Ovary (tissue), 3 donors: ENCODE measurements at regions not wholly inside any gene's neighbourhood (a gene's known extent, or its start where the extent isn't known, plus 50 kb on each side); places are given as distances from the start of the nearest gene placed in this dataset.

Source experiments
- CTCF ChIP-seq, 3 donors: fragments of 450-650 bp in 2 of 3; fragments of 200-600 bp in 1 of 3; IDR thresholded peaks; one replicate each; pipeline versions ENCODE4 v1.5.1 to v1.8.0; 2016 to 2022; ENCODE audit warnings: antibody characterized with exemption in 3 of 3, mild to moderate bottlenecking in 1 of 3
- POLR2A ChIP-seq: fragments of 450-650 bp; IDR thresholded peaks from one replicate; pipeline ENCODE4 v1.6.1; 2017; ENCODE audit warnings: antibody characterized with exemption, mild to moderate bottlenecking, moderate library complexity
- donor health status: DM: no; HTN: no; CAD: no.

- TF ChIP-seq POLR2A (no peak), CTCF (IDR thresholded peaks at IDR 0.05) (no peak)
These were observed 655.8 kb upstream of the EEF2KMT start for GRCh38 chr16:5753381-5753780.
